Right ventricle myocardium superior (tissue), 1 donor: ENCODE measurements at regions not wholly inside any gene's neighbourhood (a gene's known extent, or its start where the extent isn't known, plus 50 kb on each side); places are given as distances from the start of the nearest gene placed in this dataset.

ENCODE experiments used
- ATAC-seq: fragments of 200-7000 bp; cut with Tn5 transposase; one replicate; pipeline ENCODE4 v1.9.1; 2020; ENCODE audit warnings: mild to moderate bottlenecking; ENCODE audit not compliant: poor library complexity
- DNase-seq: peaks from one replicate; pipeline ENCODE4 v3.0.0-alpha.2; 2020
- intact Hi-C: fragments of 100-400 bp; cut with DNase I; formaldehyde crosslinking; loops from one replicate; pipeline ENCODE4 v1.11.2; 2022
- donor health status: DM: no; HTN: yes; CAD: no; lungs with severe emphysema.

- ATAC-seq (no peak), DNase-seq (no peak)
- intact Hi-C loops, result loop anchor here (10.0 kb wide), 1 partner anchor 274 kb away; no protein-coding TSS in a partner anchor
Measured at GRCh38 chr4:73929278-73929677, 52.5 kb downstream of the PF4 start.

GRCh38 chr4:73923631-73923937 lies 54.4 kb downstream of the CXCL1 start:
- ATAC-seq (no peak), DNase-seq (no peak)
- intact Hi-C loops, result loop anchor here (10.0 kb wide), 1 partner anchor 269 kb away; no protein-coding TSS in a partner anchor

GRCh38 chr4:73922766-73923630 lies 53.8 kb downstream of the CXCL1 start:
- DNase-seq (no peak), ATAC-seq (no peak)
- intact Hi-C loops, result loop anchor here (10.0 kb wide), 1 partner anchor 268 kb away; no protein-coding TSS in a partner anchor

GRCh38 chr4:73922317-73922716 lies 53.1 kb downstream of the CXCL1 start:
- DNase-seq, result no peak
- intact Hi-C loops, result loop anchor here (10.0 kb wide), 1 partner anchor 268 kb away; no protein-coding TSS in a partner anchor
- ATAC-seq, result no peak
